HepG2 (cell line): ENCODE measurements at regions not wholly inside any gene's neighbourhood (a gene's known extent, or its start where the extent isn't known, plus 50 kb on each side); places are given as distances from the start of the nearest gene placed in this dataset.

Experiments used
- ATAC-seq: fragments of 200-7000 bp; cut with Tn5 transposase; 3 replicates; pipeline ENCODE4 v1.9.1; 2020; ENCODE audit warnings: mild to moderate bottlenecking, moderate library complexity
- BruUV-seq: library from RNA; stranded (reverse); fragments of 400-500 nt; replicated peaks from 2 replicates; lab custom pipeline; 2021; lab: Mats Ljungman, UMichigan
- CTCF ChIA-PET: fragments of 300-600 bp; formaldehyde crosslinking; extraction: SDS; loops from one replicate; lab custom pipeline; 2021; ENCODE audit warnings: low total read pairs, inconsistent platforms, low intra/inter-chr PET ratio; lab: Yijun Ruan, JAX
- POLR2A ChIA-PET: fragments of 350-600 bp; sonication (Branson Sonifier 250); formaldehyde crosslinking; loops from one replicate; lab custom pipeline; 2020; ENCODE audit warnings: antibody characterized with exemption, inconsistent platforms; lab: Yijun Ruan, JAX
- DNase-seq: peaks from one replicate; pipeline ENCODE4 v3.0.0-alpha.2; 2015; ENCODE audit warnings: low spot score
- FAIRE-seq: peaks from 3 replicates; lab custom pipeline; 2011; peaks lifted over from hg19 to GRCh38; lab: Jason Lieb, UNC
- H2AFZ ChIP-seq: one replicate; pipeline ENCODE4 v1.6.1; 2011; ENCODE audit warnings: low read length, inconsistent platforms
- H3K27ac ChIP-seq: fragments of 300-600 bp; 3 replicates; pipeline ENCODE4 v1.8.0; 2011; ENCODE audit warnings: mixed run types, mild to moderate bottlenecking, mixed read lengths, low read length, inconsistent platforms; ENCODE audit not compliant: insufficient read depth; ENCODE audit errors: extremely low read length
- H3K27me3 ChIP-seq, 2 experiments: fragments of 200-600 bp in 1 of 2; 2 replicates in 1 of 2; 3 replicates in 1 of 2; pipeline versions ENCODE4 v1.6.0 to v1.8.0; 2011; ENCODE audit warnings: low read length in 2 of 2, mild to moderate bottlenecking in 2 of 2, moderate library complexity in 2 of 2, inconsistent platforms in 1 of 2; ENCODE audit not compliant: insufficient read depth in 2 of 2, control insufficient read depth in 1 of 2
- H3K36me3 ChIP-seq, 2 experiments: fragments of 200-600 bp in 1 of 2; replicated peaks in 1 of 2; 2 replicates in 1 of 2; 3 replicates in 1 of 2; pipeline versions ENCODE4 v1.5.1 to v1.8.0; 2011; ENCODE audit warnings: low read length in 2 of 2, inconsistent platforms in 1 of 2; ENCODE audit not compliant: insufficient read depth in 2 of 2, control insufficient read depth in 1 of 2
- H3K4me1 ChIP-seq: 2 replicates; pipeline ENCODE4 v1.5.1; 2012; ENCODE audit warnings: low read length, inconsistent platforms; ENCODE audit not compliant: insufficient read depth
- H3K4me2 ChIP-seq: 2 replicates; pipeline ENCODE4 v1.6.0; 2011; ENCODE audit warnings: low read depth, low read length, inconsistent platforms
- H3K4me3 ChIP-seq, 3 experiments: fragments of 200-600 bp in 1 of 3; sonication (generic), shearing (Covaris generic) in 1 of 3; replicated peaks in 1 of 3; 2 replicates each; pipeline ENCODE4 v1.5.1; 2011 to 2016; ENCODE audit warnings: low read length in 3 of 3, inconsistent platforms in 2 of 3, low read depth in 2 of 3, mild to moderate bottlenecking in 2 of 3, control low read depth in 1 of 3, mixed read lengths in 1 of 3; ENCODE audit not compliant: insufficient read depth in 1 of 3
- H3K79me2 ChIP-seq: one replicate; pipeline ENCODE4 v1.6.1; 2011; ENCODE audit warnings: low read length, inconsistent platforms; ENCODE audit not compliant: insufficient read depth
- H3K9ac ChIP-seq: 2 replicates; pipeline ENCODE4 v1.6.0; 2011; ENCODE audit warnings: mild to moderate bottlenecking, low read depth, low read length, inconsistent platforms; ENCODE audit not compliant: insufficient read depth
- H3K9me3 ChIP-seq: 2 replicates; pipeline ENCODE4 v1.5.1; 2012; ENCODE audit warnings: mild to moderate bottlenecking, low read length
- H4K20me1 ChIP-seq: 2 replicates; pipeline ENCODE4 v1.6.0; 2011; ENCODE audit warnings: inconsistent platforms, mild to moderate bottlenecking, low read length, moderate library complexity; ENCODE audit not compliant: insufficient read depth
- GATAD1 ChIP-seq: IDR thresholded peaks from 2 replicates; pipeline ENCODE4 v1.6.1; 2016; ENCODE audit warnings: missing genetic modification reagents, missing compliant biosample characterization
- GLI4 ChIP-seq: sonication (generic); formaldehyde crosslinking; IDR thresholded peaks from 2 replicates; pipeline ENCODE4 v1.5.1; 2020; ENCODE audit warnings: missing genetic modification reagents, mild to moderate bottlenecking, moderate library complexity, borderline replicate concordance
- MTA1 ChIP-seq: sonication (generic); formaldehyde crosslinking; IDR thresholded peaks from 2 replicates; pipeline ENCODE4 v1.4.0; 2020; ENCODE audit warnings: missing genetic modification reagents, mild to moderate bottlenecking, borderline replicate concordance
- RCOR2 ChIP-seq: IDR thresholded peaks from 2 replicates; pipeline ENCODE4 v1.6.1; 2016; ENCODE audit warnings: missing biosample characterization, missing genetic modification reagents
- ZNF382 ChIP-seq: sonication (generic); formaldehyde crosslinking; IDR thresholded peaks from 2 replicates; pipeline ENCODE4 v1.5.0; 2020; ENCODE audit warnings: missing genetic modification reagents, mild to moderate bottlenecking, borderline replicate concordance
- ZNF629 ChIP-seq: sonication (generic); formaldehyde crosslinking; conservative IDR thresholded peaks from 2 replicates; pipeline ENCODE4 v1.5.0; 2020; ENCODE audit warnings: missing genetic modification reagents
- WGBS: methylation state at CpG from one replicate; pipeline ENCODE4 v1.1.6; 2017; ENCODE audit warnings: low lambda C conversion rate; 5-methylcytosine and 5-hydroxymethylcytosine counted together
- in situ Hi-C: cut with HindIII; loops from 2 replicates; pipeline ENCODE4 v1.10.0; 2017; ENCODE audit warnings: low pct_unique_long_range_greater_than_20kb; ENCODE audit not compliant: extremely low pct_ligation_motif_present
- intact Hi-C: fragments of 100-400 bp; cut with micrococcal nuclease; formaldehyde crosslinking; loops from one replicate; pipeline ENCODE4 v1.10.0; 2022; ENCODE audit not compliant: unreplicated experiment
- TF ChIP-seq, protein P1 (sequence below): sonication (generic); formaldehyde crosslinking; IDR thresholded peaks from 2 replicates; pipeline ENCODE4 v1.4.0; 2020; ENCODE audit warnings: missing genetic modification reagents, borderline replicate concordance
- TF ChIP-seq, protein P2 (sequence below): sonication (generic); formaldehyde crosslinking; IDR thresholded peaks from 2 replicates; pipeline ENCODE4 v1.8.1; 2023; ENCODE audit warnings: mild to moderate bottlenecking, missing genetic modification reagents
- TF ChIP-seq, protein P3 (sequence below): sonication (generic); formaldehyde crosslinking; IDR thresholded peaks from 2 replicates; pipeline ENCODE4 v1.9.0; 2022; ENCODE audit warnings: low read depth, missing genetic modification reagents

DNA sequence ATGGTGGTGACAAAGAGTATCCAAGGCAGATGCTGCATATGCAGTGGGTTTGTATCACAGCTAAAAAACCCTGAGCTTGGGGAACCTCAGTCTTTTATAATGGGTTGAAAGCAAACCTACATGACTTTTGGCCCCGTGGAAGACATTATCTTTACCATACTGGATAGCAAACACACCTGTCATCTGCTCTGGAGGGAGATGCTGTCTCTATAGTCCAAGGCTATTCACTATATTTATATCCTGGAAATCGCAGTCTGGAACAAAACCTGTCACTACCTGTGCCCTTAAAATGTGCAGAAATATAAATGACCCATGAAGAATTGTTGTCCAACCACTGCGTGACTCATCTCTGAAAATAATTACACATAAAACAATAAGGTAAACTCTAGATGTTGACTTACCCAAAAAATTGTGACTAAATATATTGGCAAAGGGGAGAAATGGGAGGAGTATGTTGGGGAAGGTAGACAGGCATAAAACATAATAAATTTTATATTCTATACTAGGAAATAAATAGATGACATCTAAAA lies 121.0 kb upstream of the CXADR start:
- TF ChIP-seq, protein P1, sequence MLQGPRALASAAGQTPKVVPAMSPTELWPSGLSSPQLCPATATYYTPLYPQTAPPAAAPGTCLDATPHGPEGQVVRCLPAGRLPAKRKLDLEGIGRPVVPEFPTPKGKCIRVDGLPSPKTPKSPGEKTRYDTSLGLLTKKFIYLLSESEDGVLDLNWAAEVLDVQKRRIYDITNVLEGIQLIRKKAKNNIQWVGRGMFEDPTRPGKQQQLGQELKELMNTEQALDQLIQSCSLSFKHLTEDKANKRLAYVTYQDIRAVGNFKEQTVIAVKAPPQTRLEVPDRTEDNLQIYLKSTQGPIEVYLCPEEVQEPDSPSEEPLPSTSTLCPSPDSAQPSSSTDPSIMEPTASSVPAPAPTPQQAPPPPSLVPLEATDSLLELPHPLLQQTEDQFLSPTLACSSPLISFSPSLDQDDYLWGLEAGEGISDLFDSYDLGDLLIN (CRISPR knock-in tag), result no peak
- TF ChIP-seq GLI4 (CRISPR knock-in tag), result no peak
- peak; percentile 48; the same call in 1 of the 2 replicates for TF ChIP-seq ZNF629 (CRISPR knock-in tag)
- no peak for DNase-seq
- no peak overlapping the region for H3K4me2 ChIP-seq
- H2AFZ ChIP-seq, result no peak overlapping the region
- H3K27me3 ChIP-seq, result no peaks in the 10 kb centered on the region
- H3K4me1 ChIP-seq, result 0 out of 2 replicates have a peak, but pooled peaks cover 16% of the 10 kb centered on the region
- CTCF ChIA-PET, result no interaction called here
- no peaks in the 10 kb centered on the region for H3K9me3 ChIP-seq
- H3K36me3 ChIP-seq, result no peaks in the 10 kb centered on the region
- no peaks in the 10 kb centered on the region for H3K79me2 ChIP-seq
- no peak overlapping the region for H3K4me3 ChIP-seq
- 9% methylated on average over 3 of the region's 3 CpGs for WGBS
- no peak for ATAC-seq
- intact Hi-C loops, result no loop called here
- no peak overlapping the region for H3K27ac ChIP-seq
- POLR2A ChIA-PET, result no interaction called here
- in situ Hi-C loops, result loop anchor here (10.0 kb wide), 1 partner anchor 163 kb away; no protein-coding TSS in a partner anchor
- H4K20me1 ChIP-seq, result no peaks in the 10 kb centered on the region
- no peak overlapping the region for H3K9ac ChIP-seq
- BruUV-seq, result no TSS peak
- FAIRE-seq, result no peak

DNA sequence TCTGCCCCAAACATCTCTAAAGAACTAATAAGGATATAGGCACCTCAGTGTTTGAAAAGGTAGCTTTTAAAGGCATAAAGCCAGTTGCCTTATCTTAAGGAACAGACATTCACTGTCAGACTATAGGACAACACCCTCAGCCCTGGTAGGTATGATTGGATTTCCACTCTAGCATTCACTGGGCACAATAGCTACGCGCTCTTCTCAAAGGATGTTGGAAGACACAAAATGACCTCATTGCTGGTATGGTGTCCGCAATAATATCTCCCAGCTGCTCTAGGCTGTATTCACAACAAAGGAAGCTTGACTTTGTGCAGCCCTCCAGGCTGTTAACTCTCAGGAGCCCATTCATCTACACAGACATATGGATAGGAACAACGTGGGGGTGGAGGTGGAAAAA lies 119.4 kb upstream of the CXADR start:
- Histone ChIP-seq H3K36me3 (no peaks in the 10 kb centered on the region), H3K4me1 (0 out of 2 replicates have a peak, but pooled peaks cover 15% of the 10 kb centered on the region), H3K27ac (no peak overlapping the region), H3K27me3 (no peaks in the 10 kb centered on the region), H4K20me1 (no peaks in the 10 kb centered on the region), H3K9ac (no peak overlapping the region), H3K4me3 (no peak overlapping the region), H3K79me2 (no peaks in the 10 kb centered on the region), H3K9me3 (no peaks in the 10 kb centered on the region), H3K4me2 (no peak overlapping the region), H2AFZ (no peak overlapping the region)
- in situ Hi-C loops, result loop anchor here (10.0 kb wide), 1 partner anchor 161 kb away; no protein-coding TSS in a partner anchor
- POLR2A ChIA-PET, result no interaction called here
- intact Hi-C loops, result no loop called here
- DNase-seq (no peak), FAIRE-seq (no peak), ATAC-seq (no peak)
- no TSS peak for BruUV-seq
- WGBS, result 74% methylated on average over 4 of the region's 4 CpGs
- CTCF ChIA-PET, result no interaction called here
- TF ChIP-seq RCOR2 (CRISPR knock-in tag) (no peak), MTA1 (no peak), ZNF382 (CRISPR knock-in tag) (no peak), GATAD1 (CRISPR knock-in tag) (no peak)
- TF ChIP-seq, protein P2, sequence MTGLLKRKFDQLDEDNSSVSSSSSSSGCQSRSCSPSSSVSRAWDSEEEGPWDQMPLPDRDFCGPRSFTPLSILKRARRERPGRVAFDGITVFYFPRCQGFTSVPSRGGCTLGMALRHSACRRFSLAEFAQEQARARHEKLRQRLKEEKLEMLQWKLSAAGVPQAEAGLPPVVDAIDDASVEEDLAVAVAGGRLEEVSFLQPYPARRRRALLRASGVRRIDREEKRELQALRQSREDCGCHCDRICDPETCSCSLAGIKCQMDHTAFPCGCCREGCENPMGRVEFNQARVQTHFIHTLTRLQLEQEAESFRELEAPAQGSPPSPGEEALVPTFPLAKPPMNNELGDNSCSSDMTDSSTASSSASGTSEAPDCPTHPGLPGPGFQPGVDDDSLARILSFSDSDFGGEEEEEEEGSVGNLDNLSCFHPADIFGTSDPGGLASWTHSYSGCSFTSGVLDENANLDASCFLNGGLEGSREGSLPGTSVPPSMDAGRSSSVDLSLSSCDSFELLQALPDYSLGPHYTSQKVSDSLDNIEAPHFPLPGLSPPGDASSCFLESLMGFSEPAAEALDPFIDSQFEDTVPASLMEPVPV (CRISPR knock-in tag), result no peak
- TF ChIP-seq, protein P3, sequence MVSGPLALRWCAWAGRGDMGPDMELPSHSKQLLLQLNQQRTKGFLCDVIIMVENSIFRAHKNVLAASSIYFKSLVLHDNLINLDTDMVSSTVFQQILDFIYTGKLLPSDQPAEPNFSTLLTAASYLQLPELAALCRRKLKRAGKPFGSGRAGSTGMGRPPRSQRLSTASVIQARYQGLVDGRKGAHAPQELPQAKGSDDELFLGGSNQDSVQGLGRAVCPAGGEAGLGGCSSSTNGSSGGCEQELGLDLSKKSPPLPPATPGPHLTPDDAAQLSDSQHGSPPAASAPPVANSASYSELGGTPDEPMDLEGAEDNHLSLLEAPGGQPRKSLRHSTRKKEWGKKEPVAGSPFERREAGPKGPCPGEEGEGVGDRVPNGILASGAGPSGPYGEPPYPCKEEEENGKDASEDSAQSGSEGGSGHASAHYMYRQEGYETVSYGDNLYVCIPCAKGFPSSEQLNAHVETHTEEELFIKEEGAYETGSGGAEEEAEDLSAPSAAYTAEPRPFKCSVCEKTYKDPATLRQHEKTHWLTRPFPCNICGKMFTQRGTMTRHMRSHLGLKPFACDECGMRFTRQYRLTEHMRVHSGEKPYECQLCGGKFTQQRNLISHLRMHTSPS (CRISPR knock-in tag), result no peak
